GM12878 (cell line): ENCODE measurements at regions not wholly inside any gene's neighbourhood (a gene's known extent, or its start where the extent isn't known, plus 50 kb on each side); places are given as distances from the start of the nearest gene placed in this dataset.

Experiments used
- ATAC-seq: fragments of 200-7000 bp; cut with Tn5 transposase; 3 replicates; pipeline ENCODE4 v1.9.1; 2020; ENCODE audit warnings: mild to moderate bottlenecking, moderate library complexity
- BruUV-seq: library from RNA; stranded (reverse); fragments of 400-500 nt; replicated peaks from 2 replicates; lab custom pipeline; 2021; lab: Mats Ljungman, UMichigan
- CTCF ChIA-PET: fragments of 300-600 bp; sonication (Branson Sonifier 250); formaldehyde crosslinking; extraction: SDS; loops from one replicate; lab custom pipeline; 2021; ENCODE audit warnings: inconsistent platforms; lab: Yijun Ruan, JAX
- POLR2A ChIA-PET: fragments of 350-600 bp; formaldehyde crosslinking; extraction: SDS; loops from one replicate; lab custom pipeline; 2021; ENCODE audit warnings: inconsistent platforms; lab: Charles Lee
- RAD21 ChIA-PET: fragments of 300-600 bp; sonication (Branson Sonifier 250); formaldehyde crosslinking; loops from one replicate; lab custom pipeline; 2023; ENCODE audit warnings: antibody characterized with exemption; ENCODE audit not compliant: unreplicated experiment; lab: Charles Lee
- SMC1A ChIA-PET: fragments of 300-600 bp; sonication (Branson Sonifier 250); formaldehyde crosslinking; loops from one replicate; lab custom pipeline; 2023; ENCODE audit not compliant: unreplicated experiment, uncharacterized antibody; lab: Charles Lee
- DNase-seq: peaks from one replicate; pipeline ENCODE4 v3.0.0-alpha.2; 2011; ENCODE audit warnings: low read depth, low spot score
- FAIRE-seq: peaks from 3 replicates; lab custom pipeline; 2011; peaks lifted over from hg19 to GRCh38; lab: Jason Lieb, UNC
- H2AFZ ChIP-seq: 2 replicates; pipeline ENCODE4 v1.6.0; 2011; ENCODE audit warnings: low read depth, low read length, control low read depth; ENCODE audit not compliant: control insufficient read depth
- H3K27ac ChIP-seq: 2 replicates; pipeline ENCODE4 v1.5.1; 2011; ENCODE audit warnings: control low read depth; ENCODE audit not compliant: control insufficient read depth, insufficient read depth
- H3K27me3 ChIP-seq, 2 experiments: replicated peaks in 1 of 2; 2 replicates each; pipeline versions ENCODE4 v1.6.0 to v1.6.1; 2011; ENCODE audit warnings: low read length in 1 of 2; ENCODE audit not compliant: control insufficient read depth in 2 of 2, insufficient read depth in 2 of 2
- H3K36me3 ChIP-seq, 2 experiments: 2 replicates each; pipeline ENCODE4 v1.5.1; 2011; ENCODE audit warnings: low read length in 1 of 2; ENCODE audit not compliant: control insufficient read depth in 2 of 2, insufficient read depth in 2 of 2
- H3K4me1 ChIP-seq: 2 replicates; pipeline ENCODE4 v1.6.1; 2011; ENCODE audit warnings: mild to moderate bottlenecking, low read length, moderate library complexity, mixed read lengths; ENCODE audit not compliant: control insufficient read depth, insufficient read depth
- H3K4me2 ChIP-seq: 2 replicates; pipeline ENCODE4 v1.6.0; 2011; ENCODE audit warnings: control low read depth; ENCODE audit not compliant: control insufficient read depth, insufficient read depth
- H3K4me3 ChIP-seq: fragments of 200-600 bp; sonication (generic); 2 replicates; pipeline ENCODE4 v1.5.1; 2016
- H3K79me2 ChIP-seq: 2 replicates; pipeline ENCODE4 v1.6.0; 2011; ENCODE audit warnings: low read length; ENCODE audit not compliant: control insufficient read depth, insufficient read depth
- H3K9ac ChIP-seq: 2 replicates; pipeline ENCODE4 v1.8.0; 2011; ENCODE audit warnings: low read length, control low read depth, mixed read lengths; ENCODE audit not compliant: control insufficient read depth, insufficient read depth
- H3K9me3 ChIP-seq: replicated peaks from 3 replicates; pipeline ENCODE4 v1.5.1; 2011; ENCODE audit warnings: mild to moderate bottlenecking, low read length; ENCODE audit not compliant: control insufficient read depth, insufficient read depth
- H4K20me1 ChIP-seq: 2 replicates; pipeline ENCODE4 v1.6.0; 2011; ENCODE audit not compliant: control insufficient read depth, insufficient read depth
- BCL11A ChIP-seq: IDR thresholded peaks from 2 replicates; pipeline ENCODE4 v1.6.1; 2011; ENCODE audit warnings: low read depth, low read length
- CHD1 ChIP-seq: IDR thresholded peaks from 2 replicates; pipeline ENCODE4 v1.6.1; 2012; ENCODE audit warnings: low read depth, low read length, improper control_type of control experiment
- CHD2 ChIP-seq: IDR thresholded peaks from 2 replicates; pipeline ENCODE4 v1.6.1; 2011; ENCODE audit warnings: low read depth, low read length, improper control_type of control experiment, borderline replicate concordance
- MEF2A ChIP-seq: IDR thresholded peaks from 2 replicates; pipeline ENCODE4 v1.6.1; 2011; ENCODE audit warnings: low read depth, mild to moderate bottlenecking, low read length, moderate library complexity; ENCODE audit not compliant: insufficient read depth
- POLR2A ChIP-seq: IDR thresholded peaks from 2 replicates; pipeline ENCODE4 v1.6.1; 2011; ENCODE audit warnings: low read depth, mild to moderate bottlenecking, low read length
- TCF12 ChIP-seq: IDR thresholded peaks from 2 replicates; pipeline ENCODE4 v1.6.1; 2011; ENCODE audit warnings: low read depth, mild to moderate bottlenecking, low read length
- WGBS: methylation state at CpG from one replicate; pipeline ENCODE4 v1.1.6; 2016; ENCODE audit warnings: low lambda C conversion rate; ENCODE audit not compliant: insufficient replicate concordance, insufficient coverage; ENCODE audit errors: missing lambda C conversion rate; 5-methylcytosine and 5-hydroxymethylcytosine counted together
- in situ Hi-C: fragments of 300-500 bp; cut with MboI; formaldehyde crosslinking; loops from 9 replicates; pipeline ENCODE4 v1.14.3; 2018; ENCODE audit warnings: mixed read lengths
- intact Hi-C: fragments of 100-400 bp; cut with micrococcal nuclease; formaldehyde crosslinking; loops from one replicate; pipeline ENCODE4 v1.14.2; 2022; ENCODE audit not compliant: unreplicated experiment
- TF ChIP-seq, protein P1 (sequence below): IDR thresholded peaks from 2 replicates; pipeline ENCODE4 v1.6.1; 2011; ENCODE audit warnings: low read depth, low read length, improper control_type of control experiment, borderline replicate concordance
- TF ChIP-seq, protein P2 (sequence below): fragments of 450-650 bp; conservative IDR thresholded peaks from 2 replicates; pipeline ENCODE4 v1.6.1; 2017; ENCODE audit warnings: mild to moderate bottlenecking, moderate library complexity
- TF ChIP-seq, protein P3 (sequence below): fragments of 450-650 bp; IDR thresholded peaks from 2 replicates; pipeline ENCODE4 v1.6.1; 2016; ENCODE audit warnings: mild to moderate bottlenecking, moderate library complexity, borderline replicate concordance
- TF ChIP-seq, protein P4 (sequence below): fragments of 450-650 bp; IDR thresholded peaks from 2 replicates; pipeline ENCODE4 v1.6.1; 2018; ENCODE audit warnings: borderline replicate concordance, mild to moderate bottlenecking; ENCODE audit not compliant: partially characterized antibody

DNA sequence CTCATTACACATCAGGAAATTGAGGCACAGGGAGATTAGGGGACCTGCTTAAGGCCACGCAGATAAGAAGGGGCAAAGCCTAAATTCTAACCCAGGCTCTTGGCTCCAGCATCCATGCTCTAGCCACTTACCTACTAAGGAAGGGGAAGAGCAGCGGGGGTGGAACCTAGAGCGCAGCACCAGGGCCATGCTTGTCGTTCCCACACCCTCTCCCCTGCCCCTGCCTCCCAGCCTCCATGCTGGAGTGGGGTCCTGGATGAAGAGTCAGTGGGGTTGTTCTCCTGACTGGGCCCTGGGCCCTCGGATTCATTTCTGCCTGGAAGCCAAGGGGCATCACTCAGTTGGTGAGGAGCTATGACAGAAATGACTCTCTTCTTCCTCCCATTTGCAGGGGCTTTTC is 133.3 kb downstream of the FOXD2 start:
- in situ Hi-C loops, result no loop called here
- Histone ChIP-seq H3K36me3 (no peaks in the 10 kb centered on the region), H3K79me2 (no peaks in the 10 kb centered on the region), H3K27ac (no peak overlapping the region), H3K9ac (no peak overlapping the region), H3K4me2 (no peak overlapping the region), H3K9me3 (no peaks in the 10 kb centered on the region), H4K20me1 (no peaks in the 10 kb centered on the region), H3K4me1 (no peaks in the 10 kb centered on the region), H3K4me3 (no peak overlapping the region), H2AFZ (no peak overlapping the region), H3K27me3 (no peaks in the 10 kb centered on the region; a peak in 1 of 4 replicates)
- TF ChIP-seq, protein P1, sequence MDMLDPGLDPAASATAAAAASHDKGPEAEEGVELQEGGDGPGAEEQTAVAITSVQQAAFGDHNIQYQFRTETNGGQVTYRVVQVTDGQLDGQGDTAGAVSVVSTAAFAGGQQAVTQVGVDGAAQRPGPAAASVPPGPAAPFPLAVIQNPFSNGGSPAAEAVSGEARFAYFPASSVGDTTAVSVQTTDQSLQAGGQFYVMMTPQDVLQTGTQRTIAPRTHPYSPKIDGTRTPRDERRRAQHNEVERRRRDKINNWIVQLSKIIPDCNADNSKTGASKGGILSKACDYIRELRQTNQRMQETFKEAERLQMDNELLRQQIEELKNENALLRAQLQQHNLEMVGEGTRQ, result no peak
- TF ChIP-seq, protein P2, sequence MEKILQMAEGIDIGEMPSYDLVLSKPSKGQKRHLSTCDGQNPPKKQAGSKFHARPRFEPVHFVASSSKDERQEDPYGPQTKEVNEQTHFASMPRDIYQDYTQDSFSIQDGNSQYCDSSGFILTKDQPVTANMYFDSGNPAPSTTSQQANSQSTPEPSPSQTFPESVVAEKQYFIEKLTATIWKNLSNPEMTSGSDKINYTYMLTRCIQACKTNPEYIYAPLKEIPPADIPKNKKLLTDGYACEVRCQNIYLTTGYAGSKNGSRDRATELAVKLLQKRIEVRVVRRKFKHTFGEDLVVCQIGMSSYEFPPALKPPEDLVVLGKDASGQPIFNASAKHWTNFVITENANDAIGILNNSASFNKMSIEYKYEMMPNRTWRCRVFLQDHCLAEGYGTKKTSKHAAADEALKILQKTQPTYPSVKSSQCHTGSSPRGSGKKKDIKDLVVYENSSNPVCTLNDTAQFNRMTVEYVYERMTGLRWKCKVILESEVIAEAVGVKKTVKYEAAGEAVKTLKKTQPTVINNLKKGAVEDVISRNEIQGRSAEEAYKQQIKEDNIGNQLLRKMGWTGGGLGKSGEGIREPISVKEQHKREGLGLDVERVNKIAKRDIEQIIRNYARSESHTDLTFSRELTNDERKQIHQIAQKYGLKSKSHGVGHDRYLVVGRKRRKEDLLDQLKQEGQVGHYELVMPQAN, result no peak
- TF ChIP-seq, protein P3, sequence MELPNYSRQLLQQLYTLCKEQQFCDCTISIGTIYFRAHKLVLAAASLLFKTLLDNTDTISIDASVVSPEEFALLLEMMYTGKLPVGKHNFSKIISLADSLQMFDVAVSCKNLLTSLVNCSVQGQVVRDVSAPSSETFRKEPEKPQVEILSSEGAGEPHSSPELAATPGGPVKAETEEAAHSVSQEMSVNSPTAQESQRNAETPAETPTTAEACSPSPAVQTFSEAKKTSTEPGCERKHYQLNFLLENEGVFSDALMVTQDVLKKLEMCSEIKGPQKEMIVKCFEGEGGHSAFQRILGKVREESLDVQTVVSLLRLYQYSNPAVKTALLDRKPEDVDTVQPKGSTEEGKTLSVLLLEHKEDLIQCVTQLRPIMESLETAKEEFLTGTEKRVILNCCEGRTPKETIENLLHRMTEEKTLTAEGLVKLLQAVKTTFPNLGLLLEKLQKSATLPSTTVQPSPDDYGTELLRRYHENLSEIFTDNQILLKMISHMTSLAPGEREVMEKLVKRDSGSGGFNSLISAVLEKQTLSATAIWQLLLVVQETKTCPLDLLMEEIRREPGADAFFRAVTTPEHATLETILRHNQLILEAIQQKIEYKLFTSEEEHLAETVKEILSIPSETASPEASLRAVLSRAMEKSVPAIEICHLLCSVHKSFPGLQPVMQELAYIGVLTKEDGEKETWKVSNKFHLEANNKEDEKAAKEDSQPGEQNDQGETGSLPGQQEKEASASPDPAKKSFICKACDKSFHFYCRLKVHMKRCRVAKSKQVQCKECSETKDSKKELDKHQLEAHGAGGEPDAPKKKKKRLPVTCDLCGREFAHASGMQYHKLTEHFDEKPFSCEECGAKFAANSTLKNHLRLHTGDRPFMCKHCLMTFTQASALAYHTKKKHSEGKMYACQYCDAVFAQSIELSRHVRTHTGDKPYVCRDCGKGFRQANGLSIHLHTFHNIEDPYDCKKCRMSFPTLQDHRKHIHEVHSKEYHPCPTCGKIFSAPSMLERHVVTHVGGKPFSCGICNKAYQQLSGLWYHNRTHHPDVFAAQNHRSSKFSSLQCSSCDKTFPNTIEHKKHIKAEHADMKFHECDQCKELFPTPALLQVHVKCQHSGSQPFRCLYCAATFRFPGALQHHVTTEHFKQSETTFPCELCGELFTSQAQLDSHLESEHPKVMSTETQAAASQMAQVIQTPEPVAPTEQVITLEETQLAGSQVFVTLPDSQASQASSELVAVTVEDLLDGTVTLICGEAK, result no peak
- TF ChIP-seq BCL11A, result no peak
- no peak for TF ChIP-seq CHD1
- TF ChIP-seq CHD2, result no peak
- TF ChIP-seq, protein P4, sequence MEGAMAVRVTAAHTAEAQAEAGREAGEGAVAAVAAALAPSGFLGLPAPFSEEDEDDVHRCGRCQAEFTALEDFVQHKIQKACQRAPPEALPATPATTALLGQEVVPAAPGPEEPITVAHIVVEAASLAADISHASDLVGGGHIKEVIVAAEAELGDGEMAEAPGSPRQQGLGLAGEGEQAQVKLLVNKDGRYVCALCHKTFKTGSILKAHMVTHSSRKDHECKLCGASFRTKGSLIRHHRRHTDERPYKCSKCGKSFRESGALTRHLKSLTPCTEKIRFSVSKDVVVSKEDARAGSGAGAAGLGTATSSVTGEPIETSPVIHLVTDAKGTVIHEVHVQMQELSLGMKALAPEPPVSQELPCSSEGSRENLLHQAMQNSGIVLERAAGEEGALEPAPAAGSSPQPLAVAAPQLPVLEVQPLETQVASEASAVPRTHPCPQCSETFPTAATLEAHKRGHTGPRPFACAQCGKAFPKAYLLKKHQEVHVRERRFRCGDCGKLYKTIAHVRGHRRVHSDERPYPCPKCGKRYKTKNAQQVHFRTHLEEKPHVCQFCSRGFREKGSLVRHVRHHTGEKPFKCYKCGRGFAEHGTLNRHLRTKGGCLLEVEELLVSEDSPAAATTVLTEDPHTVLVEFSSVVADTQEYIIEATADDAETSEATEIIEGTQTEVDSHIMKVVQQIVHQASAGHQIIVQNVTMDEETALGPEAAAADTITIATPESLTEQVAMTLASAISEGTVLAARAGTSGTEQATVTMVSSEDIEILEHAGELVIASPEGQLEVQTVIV, result no peak
- TF ChIP-seq POLR2A, result no peak
- no peak for TF ChIP-seq TCF12
- TF ChIP-seq MEF2A, result no peak
- BruUV-seq, result no TSS peak
- FAIRE-seq (no peak), DNase-seq (no peak), ATAC-seq (no peak)
- WGBS, result 15% methylated on average over 5 of the region's 5 CpGs
- intact Hi-C loops, result no loop called here
- RAD21 ChIA-PET, result no interaction called here
- CTCF ChIA-PET, result no interaction called here
- POLR2A ChIA-PET, result no interaction called here
- SMC1A ChIA-PET, result no interaction called here
